Sigmoid colon (tissue), 3 donors: ENCODE measurements at regions not wholly inside any gene's neighbourhood (a gene's known extent, or its start where the extent isn't known, plus 50 kb on each side); places are given as distances from the start of the nearest gene placed in this dataset.

Experiments
- CTCF ChIP-seq, 4 experiments: fragments of 450-650 bp in 3 of 4; fragments of 200-600 bp in 1 of 4; IDR thresholded peaks; one replicate each; pipeline ENCODE4 v1.5.1; 2016 to 2019; ENCODE audit warnings: antibody characterized with exemption in 4 of 4, mild to moderate bottlenecking in 3 of 4, moderate library complexity in 2 of 4
- POLR2A ChIP-seq, 2 donors: fragments of 450-650 bp; IDR thresholded peaks; one replicate each; pipeline ENCODE4 v1.6.1; 2016; ENCODE audit warnings: antibody characterized with exemption in 2 of 2, mild to moderate bottlenecking in 2 of 2, moderate library complexity in 2 of 2

DNA sequence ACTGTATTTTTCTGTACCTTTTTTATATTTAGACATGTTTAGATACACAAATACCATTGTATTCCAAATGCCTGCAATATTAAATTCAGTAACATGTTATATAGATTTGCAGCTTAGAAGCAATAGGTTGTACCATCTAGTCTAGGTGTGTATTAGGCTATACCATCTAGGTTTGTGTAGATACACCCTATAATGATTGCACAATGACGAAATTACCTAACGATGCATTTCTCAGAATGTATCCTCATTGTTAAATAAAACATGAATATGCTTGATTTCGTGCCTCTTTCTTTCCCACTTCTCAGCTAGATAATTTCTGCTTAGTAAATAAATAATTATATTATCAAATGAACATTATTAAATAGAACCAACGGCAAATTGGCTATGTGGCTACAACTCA lies 653.0 kb downstream of the EPM2A start:
- TF ChIP-seq CTCF (IDR thresholded peaks at IDR 0.05): no peak
- no peak for TF ChIP-seq POLR2A (IDR thresholded peaks at IDR 0.05)
